ENCODE measurements at regions not wholly inside any gene's neighbourhood (a gene's known extent, or its start where the extent isn't known, plus 50 kb on each side); places are given as distances from the start of the nearest gene placed in this dataset.

DNA sequence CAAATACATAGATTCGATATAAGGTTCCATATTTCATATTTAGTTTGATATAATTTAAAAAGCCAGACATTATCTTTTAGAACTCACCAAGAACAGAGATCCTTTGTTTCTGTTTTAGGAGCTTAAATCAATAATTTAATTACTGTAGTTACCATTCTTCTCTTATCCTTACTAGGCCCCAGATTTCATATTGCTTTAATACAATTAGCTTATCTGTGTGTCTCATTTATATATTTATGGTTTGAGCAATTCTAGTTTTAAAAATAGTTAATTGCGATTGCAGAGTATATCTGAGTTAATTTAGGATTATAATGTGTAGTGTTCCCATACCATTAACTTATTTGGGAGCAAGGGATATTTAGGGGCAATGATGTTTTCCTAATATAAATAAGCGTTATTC, 558.8 kb upstream of the ZNF804A start:
- no peaks in the 10 kb centered on the region for H3K27me3 ChIP-seq (replicated peaks; ENCODE audit: control insufficient read depth, insufficient read depth, low read length)
- DNase-seq (ENCODE audit: extremely low read depth, insufficient read length): no peak
- H3K36me3 ChIP-seq (ENCODE audit: control insufficient read depth, insufficient read depth, low read length): no peaks in the 10 kb centered on the region
- TF ChIP-seq, protein P1, sequence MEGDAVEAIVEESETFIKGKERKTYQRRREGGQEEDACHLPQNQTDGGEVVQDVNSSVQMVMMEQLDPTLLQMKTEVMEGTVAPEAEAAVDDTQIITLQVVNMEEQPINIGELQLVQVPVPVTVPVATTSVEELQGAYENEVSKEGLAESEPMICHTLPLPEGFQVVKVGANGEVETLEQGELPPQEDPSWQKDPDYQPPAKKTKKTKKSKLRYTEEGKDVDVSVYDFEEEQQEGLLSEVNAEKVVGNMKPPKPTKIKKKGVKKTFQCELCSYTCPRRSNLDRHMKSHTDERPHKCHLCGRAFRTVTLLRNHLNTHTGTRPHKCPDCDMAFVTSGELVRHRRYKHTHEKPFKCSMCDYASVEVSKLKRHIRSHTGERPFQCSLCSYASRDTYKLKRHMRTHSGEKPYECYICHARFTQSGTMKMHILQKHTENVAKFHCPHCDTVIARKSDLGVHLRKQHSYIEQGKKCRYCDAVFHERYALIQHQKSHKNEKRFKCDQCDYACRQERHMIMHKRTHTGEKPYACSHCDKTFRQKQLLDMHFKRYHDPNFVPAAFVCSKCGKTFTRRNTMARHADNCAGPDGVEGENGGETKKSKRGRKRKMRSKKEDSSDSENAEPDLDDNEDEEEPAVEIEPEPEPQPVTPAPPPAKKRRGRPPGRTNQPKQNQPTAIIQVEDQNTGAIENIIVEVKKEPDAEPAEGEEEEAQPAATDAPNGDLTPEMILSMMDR (IDR thresholded peaks at IDR 0.05; ENCODE audit: insufficient read depth, low read length, poor library complexity, severe bottlenecking): no peak
- no peak overlapping the region for H3K4me3 ChIP-seq (replicated peaks; ENCODE audit: low read depth, low read length)

GRCh38 chr2:184040230-184040629, 558.1 kb upstream of the ZNF804A start:
- Histone ChIP-seq H3K36me3 (ENCODE audit: control insufficient read depth, insufficient read depth, low read length) (no peaks in the 10 kb centered on the region), H3K4me3 (replicated peaks; ENCODE audit: low read depth, low read length) (no peak overlapping the region), H3K27me3 (replicated peaks; ENCODE audit: control insufficient read depth, insufficient read depth, low read length) (no peaks in the 10 kb centered on the region)
- DNase-seq (ENCODE audit: extremely low read depth, insufficient read length): no peak
- TF ChIP-seq, protein P1 (IDR thresholded peaks at IDR 0.05; ENCODE audit: insufficient read depth, low read length, poor library complexity, severe bottlenecking): no peak

DNA sequence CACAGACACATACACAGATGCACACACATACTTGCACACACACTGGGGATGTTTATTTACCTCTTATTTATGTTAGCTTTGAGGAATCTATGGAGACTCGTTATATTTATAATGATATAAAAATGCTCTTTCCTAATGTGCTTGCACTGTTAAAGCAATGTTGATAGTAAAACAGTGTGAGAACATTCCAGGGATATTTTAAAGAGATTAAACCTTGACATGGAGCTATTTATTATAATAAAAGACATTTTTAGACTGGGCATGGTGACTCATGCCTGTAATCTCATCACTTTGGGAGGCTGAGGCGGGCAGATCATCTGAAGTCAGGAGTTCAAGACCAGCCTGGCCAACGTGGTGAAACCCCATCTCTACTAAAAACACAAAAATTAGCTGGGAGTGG, 557.3 kb upstream of the ZNF804A start:
- Histone ChIP-seq H3K27me3 (replicated peaks; ENCODE audit: control insufficient read depth, insufficient read depth, low read length) (no peaks in the 10 kb centered on the region), H3K36me3 (ENCODE audit: control insufficient read depth, insufficient read depth, low read length) (no peaks in the 10 kb centered on the region), H3K4me3 (replicated peaks; ENCODE audit: low read depth, low read length) (no peak overlapping the region)
- DNase-seq (ENCODE audit: extremely low read depth, insufficient read length): no peak
- TF ChIP-seq, protein P1 (IDR thresholded peaks at IDR 0.05; ENCODE audit: insufficient read depth, low read length, poor library complexity, severe bottlenecking): no peak

GRCh38 chr2:184041777-184042176, 556.6 kb upstream of the ZNF804A start:
- TF ChIP-seq, protein P1 (IDR thresholded peaks at IDR 0.05; ENCODE audit: insufficient read depth, low read length, poor library complexity, severe bottlenecking): no peak
- DNase-seq (ENCODE audit: extremely low read depth, insufficient read length): no peak
- no peaks in the 10 kb centered on the region for H3K27me3 ChIP-seq (replicated peaks; ENCODE audit: control insufficient read depth, insufficient read depth, low read length)
- no peaks in the 10 kb centered on the region for H3K36me3 ChIP-seq (ENCODE audit: control insufficient read depth, insufficient read depth, low read length)
- no peak overlapping the region for H3K4me3 ChIP-seq (replicated peaks; ENCODE audit: low read depth, low read length)

DNA sequence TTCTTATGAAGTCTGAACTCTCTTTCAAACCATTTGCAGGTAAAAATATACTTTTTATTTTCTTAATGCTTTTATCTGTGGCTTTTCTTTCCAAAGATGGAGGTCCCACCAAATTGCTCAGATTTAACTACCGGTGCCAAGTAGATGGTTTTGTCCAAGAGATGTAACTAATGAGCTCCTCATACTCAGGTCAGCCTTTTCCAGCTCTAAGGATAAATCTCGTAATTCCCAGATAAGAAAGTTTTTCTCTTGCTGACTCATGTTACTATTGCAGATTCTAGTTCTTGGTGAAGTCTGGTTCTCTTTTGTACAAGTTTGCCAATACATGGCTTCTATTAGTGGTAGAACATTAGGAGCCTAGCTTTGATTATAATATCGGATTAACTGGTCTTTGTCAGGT, 550.8 kb upstream of the ZNF804A start:
- no peak overlapping the region for H3K4me3 ChIP-seq (replicated peaks; ENCODE audit: low read depth, low read length)
- no peaks in the 10 kb centered on the region for H3K36me3 ChIP-seq (ENCODE audit: control insufficient read depth, insufficient read depth, low read length)
- no peak for DNase-seq (ENCODE audit: extremely low read depth, insufficient read length)
- no peaks in the 10 kb centered on the region for H3K27me3 ChIP-seq (replicated peaks; ENCODE audit: control insufficient read depth, insufficient read depth, low read length)
- TF ChIP-seq, protein P1 (IDR thresholded peaks at IDR 0.05; ENCODE audit: insufficient read depth, low read length, poor library complexity, severe bottlenecking): no peak

- no peak for DNase-seq (ENCODE audit: extremely low read depth, insufficient read length)
These were observed 548.8 kb upstream of the ZNF804A start for GRCh38 chr2:184049566-184049965.

More at GRCh38 chr2:184049566-184049965, 548.8 kb upstream of the ZNF804A start:
- TF ChIP-seq, protein P1 (IDR thresholded peaks at IDR 0.05; ENCODE audit: insufficient read depth, low read length, poor library complexity, severe bottlenecking): no peak
- Histone ChIP-seq H3K27me3 (replicated peaks; ENCODE audit: control insufficient read depth, insufficient read depth, low read length) (no peaks in the 10 kb centered on the region), H3K4me3 (replicated peaks; ENCODE audit: low read depth, low read length) (no peak overlapping the region), H3K36me3 (ENCODE audit: control insufficient read depth, insufficient read depth, low read length) (no peaks in the 10 kb centered on the region)

Data from GM06990 (cell line).